GM23338 (cell line): ENCODE measurements at regions not wholly inside any gene's neighbourhood (a gene's known extent, or its start where the extent isn't known, plus 50 kb on each side); places are given as distances from the start of the nearest gene placed in this dataset.

ENCODE experiments used
- ATAC-seq: fragments of 200-7000 bp; cut with Tn5 transposase; 3 replicates; pipeline ENCODE4 v1.9.1; 2020
- DNase-seq: peaks from one replicate; pipeline ENCODE4 v3.0.0-alpha.2; 2015; ENCODE audit warnings: low spot score
- H2AFZ ChIP-seq: fragments of 200-600 bp; sonication (generic); 2 replicates; pipeline ENCODE4 v1.8.0; 2016; ENCODE audit warnings: antibody characterized with exemption, mild to moderate bottlenecking, moderate library complexity
- H3F3A ChIP-seq: fragments of 200-600 bp; sonication (generic); replicated peaks from 2 replicates; pipeline ENCODE4 v1.8.0; 2017; ENCODE audit warnings: antibody characterized with exemption, mixed run types, low read depth
- H3K27ac ChIP-seq: fragments of 200-600 bp; sonication (generic); 2 replicates; pipeline ENCODE4 v1.6.1; 2016; ENCODE audit warnings: low read depth
- H3K27me3 ChIP-seq: fragments of 200-600 bp; sonication (generic); 2 replicates; pipeline ENCODE4 v1.8.0; 2016; ENCODE audit warnings: mild to moderate bottlenecking, mixed run types, moderate library complexity; ENCODE audit not compliant: insufficient read depth
- H3K36me3 ChIP-seq: fragments of 200-600 bp; sonication (generic); 2 replicates; pipeline ENCODE4 v1.8.0; 2016; ENCODE audit warnings: mild to moderate bottlenecking; ENCODE audit not compliant: insufficient read depth
- H3K4me1 ChIP-seq: fragments of 200-600 bp; sonication (generic); 2 replicates; pipeline ENCODE4 v1.8.0; 2016; ENCODE audit warnings: mild to moderate bottlenecking, moderate library complexity; ENCODE audit not compliant: insufficient read depth
- H3K4me2 ChIP-seq: fragments of 200-600 bp; sonication (generic); 2 replicates; pipeline ENCODE4 v1.7.1; 2017; ENCODE audit warnings: mixed run types
- H3K4me3 ChIP-seq: fragments of 200-600 bp; sonication (generic); 2 replicates; pipeline ENCODE4 v1.6.1; 2016; ENCODE audit warnings: mixed run types
- H3K79me2 ChIP-seq: fragments of 200-600 bp; sonication (generic); replicated peaks from 2 replicates; pipeline ENCODE4 v1.8.0; 2017; ENCODE audit warnings: mild to moderate bottlenecking; ENCODE audit not compliant: insufficient read depth
- H3K9me2 ChIP-seq: fragments of 200-600 bp; sonication (generic); 2 replicates; pipeline ENCODE4 v1.8.0; 2017; ENCODE audit not compliant: insufficient read depth
- H4K20me1 ChIP-seq: fragments of 200-600 bp; sonication (generic); replicated peaks from 2 replicates; pipeline ENCODE4 v1.8.0; 2017; ENCODE audit warnings: mild to moderate bottlenecking; ENCODE audit not compliant: insufficient read depth
- H3K27ac Mint-ChIP-seq: 2 replicates; pipeline ENCODE4 v1.8.0; 2020; ENCODE audit warnings: inconsistent platforms, mild to moderate bottlenecking, moderate library complexity, mixed read lengths
- H3K27me3 Mint-ChIP-seq: 3 replicates; pipeline ENCODE4 v1.8.0; 2022; ENCODE audit warnings: low read depth, mild to moderate bottlenecking, moderate library complexity, mixed read lengths, inconsistent platforms; ENCODE audit not compliant: insufficient read depth, poor library complexity
- H3K36me3 Mint-ChIP-seq: 3 replicates; pipeline ENCODE4 v1.8.0; 2021; ENCODE audit warnings: low read depth, mild to moderate bottlenecking, inconsistent platforms, moderate library complexity, mixed read lengths
- H3K4me1 Mint-ChIP-seq: 3 replicates; pipeline ENCODE4 v1.8.0; 2020; ENCODE audit warnings: mild to moderate bottlenecking, inconsistent platforms, mixed read lengths
- H3K4me3 Mint-ChIP-seq: 3 replicates; pipeline ENCODE4 v1.8.0; 2021; ENCODE audit warnings: moderate library complexity, mild to moderate bottlenecking, inconsistent platforms, mixed read lengths
- H3K9me3 Mint-ChIP-seq: 3 replicates; pipeline ENCODE4 v1.8.0; 2020; ENCODE audit warnings: moderate library complexity, mild to moderate bottlenecking, inconsistent platforms, mixed read lengths
- CREB1 ChIP-seq: fragments of 250-450 bp; sonication (Bioruptor Pico); IDR thresholded peaks from 2 replicates; pipeline ENCODE4 v1.5.0; 2020; ENCODE audit warnings: low read depth, mild to moderate bottlenecking, moderate library complexity
- EZH2 ChIP-seq: fragments of 200-600 bp; sonication (generic); IDR thresholded peaks from one replicate; pipeline ENCODE4 v1.8.0; 2017; ENCODE audit warnings: antibody characterized with exemption, mild to moderate bottlenecking, low read depth; ENCODE audit not compliant: unreplicated experiment
- EZH2phosphoT487 ChIP-seq: fragments of 200-600 bp; sonication (generic); IDR thresholded peaks from one replicate; pipeline ENCODE4 v1.8.1; 2018; ENCODE audit warnings: antibody characterized with exemption; ENCODE audit not compliant: unreplicated experiment
- JUNB ChIP-seq: IDR thresholded peaks from one replicate; pipeline ENCODE4 v1.6.1; 2016; ENCODE audit warnings: antibody characterized with exemption; ENCODE audit not compliant: unreplicated experiment
- NANOG ChIP-seq: IDR thresholded peaks from 2 replicates; pipeline ENCODE4 v1.6.1; 2016; ENCODE audit warnings: antibody characterized with exemption, borderline replicate concordance
- POLR2AphosphoS5 ChIP-seq: IDR thresholded peaks from 2 replicates; pipeline ENCODE4 v1.6.1; 2016; ENCODE audit warnings: antibody characterized with exemption, low read depth
- STAT1 ChIP-seq: IDR thresholded peaks from one replicate; pipeline ENCODE4 v1.6.1; 2016; ENCODE audit warnings: antibody characterized with exemption; ENCODE audit not compliant: unreplicated experiment
- ZNF114 ChIP-seq: fragments of 250-450 bp; sonication (Bioruptor Pico); IDR thresholded peaks from 2 replicates; pipeline ENCODE4 v1.5.0; 2020; ENCODE audit warnings: mild to moderate bottlenecking, moderate library complexity
- ZNF331 ChIP-seq: fragments of 250-450 bp; sonication (Bioruptor Pico); IDR thresholded peaks from 2 replicates; pipeline ENCODE4 v1.5.0; 2020; ENCODE audit warnings: low read depth, mild to moderate bottlenecking, moderate library complexity
- TF ChIP-seq, protein P1 (sequence below): IDR thresholded peaks from 2 replicates; pipeline ENCODE4 v1.6.1; 2016; ENCODE audit warnings: antibody characterized with exemption
- TF ChIP-seq, protein P2 (sequence below), 2 experiments: fragments of 200-600 bp in 1 of 2; sonication (generic) in 1 of 2; conservative IDR thresholded peaks; 2 replicates each; pipeline versions ENCODE4 v1.5.1 to v1.6.1; 2016 to 2017; ENCODE audit warnings: antibody characterized with exemption in 2 of 2, low read depth in 2 of 2, mild to moderate bottlenecking in 2 of 2, moderate library complexity in 1 of 2
- TF ChIP-seq, protein P3 (sequence below): fragments of 250-450 bp; sonication (Bioruptor Pico); IDR thresholded peaks from 2 replicates; pipeline ENCODE4 v1.5.0; 2020; ENCODE audit warnings: mild to moderate bottlenecking, moderate library complexity
- TF ChIP-seq, protein P4 (sequence below): IDR thresholded peaks from one replicate; pipeline ENCODE4 v1.6.1; 2018; ENCODE audit warnings: antibody characterized with exemption; ENCODE audit not compliant: unreplicated experiment

DNA sequence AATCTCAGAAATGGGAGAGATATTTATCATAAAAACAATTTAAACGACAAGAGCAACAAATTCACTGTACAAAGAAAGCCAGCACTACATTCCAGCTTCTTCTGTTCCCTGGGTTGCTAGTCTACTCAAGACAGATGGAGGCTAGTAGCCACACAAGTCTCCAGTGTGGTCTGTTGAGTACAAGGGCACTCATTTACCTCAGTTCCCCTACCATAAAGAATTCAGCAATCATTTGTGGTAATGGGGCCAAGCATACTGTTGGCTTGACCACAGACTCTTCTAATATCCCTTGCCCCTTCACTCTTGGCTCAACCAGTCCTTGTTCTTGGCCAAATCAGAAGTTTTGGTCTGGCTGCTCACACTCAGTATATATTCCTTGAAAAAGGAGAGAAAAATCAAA lies 212.3 kb downstream of the COX18 start:
- peaks cover 3% of the 10 kb centered on the region; the same call in 1 of the 2 replicates for H3K9me2 ChIP-seq
- H3K4me3 Mint-ChIP-seq, result no peak overlapping the region
- H3K27me3 ChIP-seq, result no peaks in the 10 kb centered on the region
- no peaks in the 10 kb centered on the region for H3K79me2 ChIP-seq
- no peaks in the 10 kb centered on the region for H3K4me1 Mint-ChIP-seq
- H4K20me1 ChIP-seq, result no peaks in the 10 kb centered on the region
- no peak overlapping the region for H3K27ac Mint-ChIP-seq
- H3K27me3 Mint-ChIP-seq, result no peaks in the 10 kb centered on the region
- ATAC-seq (no peak), DNase-seq (no peak)
- H3K27ac ChIP-seq, result no peak overlapping the region
- H3K4me3 ChIP-seq, result no peak overlapping the region
- H3K9me3 Mint-ChIP-seq, result no peaks in the 10 kb centered on the region; the same call in 1 of the 3 replicates
- H3K36me3 ChIP-seq, result no peaks in the 10 kb centered on the region
- TF ChIP-seq, protein P1, sequence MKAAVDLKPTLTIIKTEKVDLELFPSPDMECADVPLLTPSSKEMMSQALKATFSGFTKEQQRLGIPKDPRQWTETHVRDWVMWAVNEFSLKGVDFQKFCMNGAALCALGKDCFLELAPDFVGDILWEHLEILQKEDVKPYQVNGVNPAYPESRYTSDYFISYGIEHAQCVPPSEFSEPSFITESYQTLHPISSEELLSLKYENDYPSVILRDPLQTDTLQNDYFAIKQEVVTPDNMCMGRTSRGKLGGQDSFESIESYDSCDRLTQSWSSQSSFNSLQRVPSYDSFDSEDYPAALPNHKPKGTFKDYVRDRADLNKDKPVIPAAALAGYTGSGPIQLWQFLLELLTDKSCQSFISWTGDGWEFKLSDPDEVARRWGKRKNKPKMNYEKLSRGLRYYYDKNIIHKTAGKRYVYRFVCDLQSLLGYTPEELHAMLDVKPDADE, result no peak
- TF ChIP-seq, protein P2, sequence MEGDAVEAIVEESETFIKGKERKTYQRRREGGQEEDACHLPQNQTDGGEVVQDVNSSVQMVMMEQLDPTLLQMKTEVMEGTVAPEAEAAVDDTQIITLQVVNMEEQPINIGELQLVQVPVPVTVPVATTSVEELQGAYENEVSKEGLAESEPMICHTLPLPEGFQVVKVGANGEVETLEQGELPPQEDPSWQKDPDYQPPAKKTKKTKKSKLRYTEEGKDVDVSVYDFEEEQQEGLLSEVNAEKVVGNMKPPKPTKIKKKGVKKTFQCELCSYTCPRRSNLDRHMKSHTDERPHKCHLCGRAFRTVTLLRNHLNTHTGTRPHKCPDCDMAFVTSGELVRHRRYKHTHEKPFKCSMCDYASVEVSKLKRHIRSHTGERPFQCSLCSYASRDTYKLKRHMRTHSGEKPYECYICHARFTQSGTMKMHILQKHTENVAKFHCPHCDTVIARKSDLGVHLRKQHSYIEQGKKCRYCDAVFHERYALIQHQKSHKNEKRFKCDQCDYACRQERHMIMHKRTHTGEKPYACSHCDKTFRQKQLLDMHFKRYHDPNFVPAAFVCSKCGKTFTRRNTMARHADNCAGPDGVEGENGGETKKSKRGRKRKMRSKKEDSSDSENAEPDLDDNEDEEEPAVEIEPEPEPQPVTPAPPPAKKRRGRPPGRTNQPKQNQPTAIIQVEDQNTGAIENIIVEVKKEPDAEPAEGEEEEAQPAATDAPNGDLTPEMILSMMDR (conservative IDR thresholded peaks at IDR 0.05; ENCODE audit: low read depth in 2 of 2), result no peak
- TF ChIP-seq EZH2phosphoT487 (no peak), CREB1 (CRISPR knock-in tag) (no peak), POLR2AphosphoS5 (no peak), ZNF331 (CRISPR knock-in tag) (no peak), EZH2 (no peak), STAT1 (no peak), JUNB (no peak), NANOG (no peak), ZNF114 (CRISPR knock-in tag) (no peak)
- TF ChIP-seq, protein P3, sequence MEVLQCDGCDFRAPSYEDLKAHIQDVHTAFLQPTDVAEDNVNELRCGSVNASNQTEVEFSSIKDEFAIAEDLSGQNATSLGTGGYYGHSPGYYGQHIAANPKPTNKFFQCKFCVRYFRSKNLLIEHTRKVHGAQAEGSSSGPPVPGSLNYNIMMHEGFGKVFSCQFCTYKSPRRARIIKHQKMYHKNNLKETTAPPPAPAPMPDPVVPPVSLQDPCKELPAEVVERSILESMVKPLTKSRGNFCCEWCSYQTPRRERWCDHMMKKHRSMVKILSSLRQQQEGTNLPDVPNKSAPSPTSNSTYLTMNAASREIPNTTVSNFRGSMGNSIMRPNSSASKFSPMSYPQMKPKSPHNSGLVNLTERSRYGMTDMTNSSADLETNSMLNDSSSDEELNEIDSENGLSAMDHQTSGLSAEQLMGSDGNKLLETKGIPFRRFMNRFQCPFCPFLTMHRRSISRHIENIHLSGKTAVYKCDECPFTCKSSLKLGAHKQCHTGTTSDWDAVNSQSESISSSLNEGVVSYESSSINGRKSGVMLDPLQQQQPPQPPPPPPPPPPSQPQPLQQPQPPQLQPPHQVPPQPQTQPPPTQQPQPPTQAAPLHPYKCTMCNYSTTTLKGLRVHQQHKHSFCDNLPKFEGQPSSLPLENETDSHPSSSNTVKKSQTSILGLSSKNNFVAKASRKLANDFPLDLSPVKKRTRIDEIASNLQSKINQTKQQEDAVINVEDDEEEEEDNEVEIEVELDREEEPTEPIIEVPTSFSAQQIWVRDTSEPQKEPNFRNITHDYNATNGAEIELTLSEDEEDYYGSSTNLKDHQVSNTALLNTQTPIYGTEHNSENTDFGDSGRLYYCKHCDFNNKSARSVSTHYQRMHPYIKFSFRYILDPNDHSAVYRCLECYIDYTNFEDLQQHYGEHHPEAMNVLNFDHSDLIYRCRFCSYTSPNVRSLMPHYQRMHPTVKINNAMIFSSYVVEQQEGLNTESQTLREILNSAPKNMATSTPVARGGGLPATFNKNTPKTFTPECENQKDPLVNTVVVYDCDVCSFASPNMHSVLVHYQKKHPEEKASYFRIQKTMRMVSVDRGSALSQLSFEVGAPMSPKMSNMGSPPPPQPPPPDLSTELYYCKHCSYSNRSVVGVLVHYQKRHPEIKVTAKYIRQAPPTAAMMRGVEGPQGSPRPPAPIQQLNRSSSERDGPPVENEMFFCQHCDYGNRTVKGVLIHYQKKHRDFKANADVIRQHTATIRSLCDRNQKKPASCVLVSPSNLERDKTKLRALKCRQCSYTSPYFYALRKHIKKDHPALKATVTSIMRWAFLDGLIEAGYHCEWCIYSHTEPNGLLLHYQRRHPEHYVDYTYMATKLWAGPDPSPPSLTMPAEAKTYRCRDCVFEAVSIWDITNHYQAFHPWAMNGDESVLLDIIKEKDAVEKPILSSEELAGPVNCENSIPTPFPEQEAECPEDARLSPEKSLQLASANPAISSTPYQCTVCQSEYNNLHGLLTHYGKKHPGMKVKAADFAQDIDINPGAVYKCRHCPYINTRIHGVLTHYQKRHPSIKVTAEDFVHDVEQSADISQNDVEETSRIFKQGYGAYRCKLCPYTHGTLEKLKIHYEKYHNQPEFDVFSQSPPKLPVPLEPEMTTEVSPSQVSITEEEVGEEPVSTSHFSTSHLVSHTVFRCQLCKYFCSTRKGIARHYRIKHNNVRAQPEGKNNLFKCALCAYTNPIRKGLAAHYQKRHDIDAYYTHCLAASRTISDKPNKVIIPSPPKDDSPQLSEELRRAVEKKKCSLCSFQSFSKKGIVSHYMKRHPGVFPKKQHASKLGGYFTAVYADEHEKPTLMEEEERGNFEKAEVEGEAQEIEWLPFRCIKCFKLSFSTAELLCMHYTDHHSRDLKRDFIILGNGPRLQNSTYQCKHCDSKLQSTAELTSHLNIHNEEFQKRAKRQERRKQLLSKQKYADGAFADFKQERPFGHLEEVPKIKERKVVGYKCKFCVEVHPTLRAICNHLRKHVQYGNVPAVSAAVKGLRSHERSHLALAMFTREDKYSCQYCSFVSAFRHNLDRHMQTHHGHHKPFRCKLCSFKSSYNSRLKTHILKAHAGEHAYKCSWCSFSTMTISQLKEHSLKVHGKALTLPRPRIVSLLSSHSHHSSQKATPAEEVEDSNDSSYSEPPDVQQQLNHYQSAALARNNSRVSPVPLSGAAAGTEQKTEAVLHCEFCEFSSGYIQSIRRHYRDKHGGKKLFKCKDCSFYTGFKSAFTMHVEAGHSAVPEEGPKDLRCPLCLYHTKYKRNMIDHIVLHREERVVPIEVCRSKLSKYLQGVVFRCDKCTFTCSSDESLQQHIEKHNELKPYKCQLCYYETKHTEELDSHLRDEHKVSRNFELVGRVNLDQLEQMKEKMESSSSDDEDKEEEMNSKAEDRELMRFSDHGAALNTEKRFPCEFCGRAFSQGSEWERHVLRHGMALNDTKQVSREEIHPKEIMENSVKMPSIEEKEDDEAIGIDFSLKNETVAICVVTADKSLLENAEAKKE (CRISPR knock-in tag), result no peak
- TF ChIP-seq, protein P4, sequence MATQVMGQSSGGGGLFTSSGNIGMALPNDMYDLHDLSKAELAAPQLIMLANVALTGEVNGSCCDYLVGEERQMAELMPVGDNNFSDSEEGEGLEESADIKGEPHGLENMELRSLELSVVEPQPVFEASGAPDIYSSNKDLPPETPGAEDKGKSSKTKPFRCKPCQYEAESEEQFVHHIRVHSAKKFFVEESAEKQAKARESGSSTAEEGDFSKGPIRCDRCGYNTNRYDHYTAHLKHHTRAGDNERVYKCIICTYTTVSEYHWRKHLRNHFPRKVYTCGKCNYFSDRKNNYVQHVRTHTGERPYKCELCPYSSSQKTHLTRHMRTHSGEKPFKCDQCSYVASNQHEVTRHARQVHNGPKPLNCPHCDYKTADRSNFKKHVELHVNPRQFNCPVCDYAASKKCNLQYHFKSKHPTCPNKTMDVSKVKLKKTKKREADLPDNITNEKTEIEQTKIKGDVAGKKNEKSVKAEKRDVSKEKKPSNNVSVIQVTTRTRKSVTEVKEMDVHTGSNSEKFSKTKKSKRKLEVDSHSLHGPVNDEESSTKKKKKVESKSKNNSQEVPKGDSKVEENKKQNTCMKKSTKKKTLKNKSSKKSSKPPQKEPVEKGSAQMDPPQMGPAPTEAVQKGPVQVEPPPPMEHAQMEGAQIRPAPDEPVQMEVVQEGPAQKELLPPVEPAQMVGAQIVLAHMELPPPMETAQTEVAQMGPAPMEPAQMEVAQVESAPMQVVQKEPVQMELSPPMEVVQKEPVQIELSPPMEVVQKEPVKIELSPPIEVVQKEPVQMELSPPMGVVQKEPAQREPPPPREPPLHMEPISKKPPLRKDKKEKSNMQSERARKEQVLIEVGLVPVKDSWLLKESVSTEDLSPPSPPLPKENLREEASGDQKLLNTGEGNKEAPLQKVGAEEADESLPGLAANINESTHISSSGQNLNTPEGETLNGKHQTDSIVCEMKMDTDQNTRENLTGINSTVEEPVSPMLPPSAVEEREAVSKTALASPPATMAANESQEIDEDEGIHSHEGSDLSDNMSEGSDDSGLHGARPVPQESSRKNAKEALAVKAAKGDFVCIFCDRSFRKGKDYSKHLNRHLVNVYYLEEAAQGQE, result no peak
- no peak overlapping the region for H2AFZ ChIP-seq
- no peaks in the 10 kb centered on the region for H3F3A ChIP-seq
- H3K4me2 ChIP-seq, result no peak overlapping the region
- H3K36me3 Mint-ChIP-seq, result no peaks in the 10 kb centered on the region
- H3K4me1 ChIP-seq, result no peaks in the 10 kb centered on the region
